ENCODE measurements at regions not wholly inside any gene's neighbourhood (a gene's known extent, or its start where the extent isn't known, plus 50 kb on each side); places are given as distances from the start of the nearest gene placed in this dataset.
"Not testable (repeated sequence)": the region's sequence is repeated elsewhere in the genome, so short reads cannot be mapped to it uniquely, and the experiment has no call there.

DNA sequence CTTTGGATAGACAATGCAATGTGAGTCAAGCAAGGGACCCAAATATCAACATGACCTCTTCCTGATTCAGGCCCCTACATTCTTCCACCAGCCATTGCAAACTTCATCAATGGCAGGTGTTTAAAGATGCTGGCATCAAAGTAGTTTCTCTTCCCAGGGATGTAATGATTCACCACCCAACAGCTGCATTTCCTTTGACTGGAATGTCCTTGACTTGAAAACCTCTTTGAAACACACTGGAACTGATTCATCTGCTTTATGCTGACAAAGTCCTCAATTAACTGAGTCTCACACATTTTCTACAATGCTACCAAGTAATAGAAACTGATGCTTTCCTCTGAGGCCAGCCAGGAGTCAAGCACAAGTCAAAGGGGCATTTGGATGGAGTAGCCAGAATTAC, 385.5 kb downstream of the GBE1 start:
- Histone ChIP-seq H3K4me1 (ENCODE audit: control insufficient read depth in 2 of 2, insufficient read depth in 2 of 2, low read length in 2 of 2) (no peaks in the 10 kb centered on the region), H3K36me3 (ENCODE audit: control insufficient read depth in 2 of 2, insufficient read depth in 2 of 2, low read length in 2 of 2) (no peaks in the 10 kb centered on the region), H3K27me3 (ENCODE audit: control insufficient read depth in 2 of 2, insufficient read depth in 2 of 2, low read length in 2 of 2) (no peaks in the 10 kb centered on the region), H3K27ac (ENCODE audit: low read depth in 2 of 2, low read length in 2 of 2) (no peak overlapping the region), H3K4me3 (ENCODE audit: low read length in 2 of 2) (no peak overlapping the region), H3K9ac (ENCODE audit: low read depth in 1 of 2, low read length in 2 of 2) (no peak overlapping the region), H3K9me3 (ENCODE audit: control insufficient read depth in 2 of 2, low read length in 2 of 2) (no peaks in the 10 kb centered on the region)

DNA sequence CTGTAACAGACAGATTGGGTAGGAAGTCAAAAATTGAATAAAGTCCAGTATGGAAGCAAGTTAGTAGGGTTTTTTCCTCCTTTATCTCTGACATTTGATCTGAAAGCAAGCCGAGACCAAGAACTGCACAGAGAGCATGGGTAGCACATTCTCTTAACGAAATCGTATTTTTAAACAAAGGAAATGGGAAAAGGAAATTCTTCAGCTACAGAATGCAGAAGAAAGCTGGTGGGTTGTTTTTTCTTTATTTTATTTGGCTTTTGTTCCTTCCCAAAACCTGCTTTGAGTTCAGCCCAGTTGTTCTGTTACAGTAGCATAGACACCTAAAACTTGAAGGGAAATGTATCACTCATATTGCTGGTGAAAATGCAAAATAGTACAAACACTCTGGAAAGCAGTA, 397.0 kb downstream of the GBE1 start:
- no peak overlapping the region for H3K4me3 ChIP-seq (ENCODE audit: low read length in 2 of 2)

DNA sequence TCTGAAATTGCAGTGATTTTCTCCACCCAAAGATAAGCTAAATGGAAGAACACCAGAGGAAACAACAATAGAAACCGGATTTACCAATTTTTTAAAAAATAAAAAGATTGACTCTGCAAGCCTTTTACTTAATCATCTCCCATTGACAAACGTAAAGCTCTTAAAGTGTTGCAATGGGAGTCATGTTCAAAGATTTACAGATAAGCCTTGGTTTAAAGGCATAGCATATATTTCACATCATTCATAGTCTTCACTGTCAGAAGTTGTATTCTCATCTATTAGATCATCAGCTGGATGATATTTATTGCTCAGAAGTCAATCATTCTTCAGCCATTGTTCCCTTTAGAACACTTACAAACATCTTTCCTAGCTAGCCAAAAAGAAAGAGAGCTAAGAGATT, 397.6 kb downstream of the GBE1 start:
- Histone ChIP-seq H3K36me3 (ENCODE audit: control insufficient read depth in 2 of 2, insufficient read depth in 2 of 2, low read length in 2 of 2) (no peaks in the 10 kb centered on the region), H3K4me1 (ENCODE audit: control insufficient read depth in 2 of 2, insufficient read depth in 2 of 2, low read length in 2 of 2) (no peaks in the 10 kb centered on the region), H3K27ac (ENCODE audit: low read depth in 2 of 2, low read length in 2 of 2) (no peak overlapping the region), H3K4me3 (ENCODE audit: low read length in 2 of 2) (no peak overlapping the region), H3K9me3 (ENCODE audit: control insufficient read depth in 2 of 2, low read length in 2 of 2) (no peaks in the 10 kb centered on the region), H3K9ac (ENCODE audit: low read depth in 1 of 2, low read length in 2 of 2) (no peak overlapping the region), H3K27me3 (ENCODE audit: control insufficient read depth in 2 of 2, insufficient read depth in 2 of 2, low read length in 2 of 2) (no peaks in the 10 kb centered on the region)

More for the DNA sequence above, 397.0 kb downstream of the GBE1 start:
- Histone ChIP-seq H3K27me3 (ENCODE audit: control insufficient read depth in 2 of 2, insufficient read depth in 2 of 2, low read length in 2 of 2) (no peaks in the 10 kb centered on the region), H3K27ac (ENCODE audit: low read depth in 2 of 2, low read length in 2 of 2) (no peak overlapping the region), H3K4me1 (ENCODE audit: control insufficient read depth in 2 of 2, insufficient read depth in 2 of 2, low read length in 2 of 2) (no peaks in the 10 kb centered on the region), H3K9ac (ENCODE audit: low read depth in 1 of 2, low read length in 2 of 2) (no peak overlapping the region), H3K9me3 (ENCODE audit: control insufficient read depth in 2 of 2, low read length in 2 of 2) (no peaks in the 10 kb centered on the region), H3K36me3 (ENCODE audit: control insufficient read depth in 2 of 2, insufficient read depth in 2 of 2, low read length in 2 of 2) (no peaks in the 10 kb centered on the region)

DNA sequence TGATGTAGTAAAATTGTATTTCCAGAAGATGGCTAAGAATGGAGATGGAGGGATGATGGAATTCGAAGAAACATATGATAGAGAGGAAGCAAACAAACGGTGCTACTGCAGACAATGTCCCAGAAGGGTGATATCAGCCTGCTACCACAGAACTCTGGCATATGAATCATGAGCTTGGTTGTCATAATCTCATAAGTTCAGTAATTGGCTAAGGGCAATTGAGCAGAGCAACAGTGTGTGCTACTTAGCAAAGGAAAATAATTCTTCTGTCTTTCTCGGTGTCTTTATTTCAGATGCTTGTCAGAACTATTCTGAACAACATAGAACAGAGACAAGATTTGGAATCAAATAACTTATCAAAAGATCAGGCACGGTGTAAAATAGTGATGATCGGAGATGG, 407.3 kb downstream of the GBE1 start:
- Histone ChIP-seq H3K9ac (ENCODE audit: low read depth in 1 of 2, low read length in 2 of 2) (no peak overlapping the region), H3K9me3 (ENCODE audit: control insufficient read depth in 2 of 2, low read length in 2 of 2) (no peaks in the 10 kb centered on the region), H3K36me3 (ENCODE audit: control insufficient read depth in 2 of 2, insufficient read depth in 2 of 2, low read length in 2 of 2) (no peaks in the 10 kb centered on the region), H3K27me3 (ENCODE audit: control insufficient read depth in 2 of 2, insufficient read depth in 2 of 2, low read length in 2 of 2) (no peaks in the 10 kb centered on the region), H3K4me3 (ENCODE audit: low read length in 2 of 2) (no peak overlapping the region), H3K27ac (ENCODE audit: low read depth in 2 of 2, low read length in 2 of 2) (no peak overlapping the region), H3K4me1 (ENCODE audit: control insufficient read depth in 2 of 2, insufficient read depth in 2 of 2, low read length in 2 of 2) (no peaks in the 10 kb centered on the region)

DNA sequence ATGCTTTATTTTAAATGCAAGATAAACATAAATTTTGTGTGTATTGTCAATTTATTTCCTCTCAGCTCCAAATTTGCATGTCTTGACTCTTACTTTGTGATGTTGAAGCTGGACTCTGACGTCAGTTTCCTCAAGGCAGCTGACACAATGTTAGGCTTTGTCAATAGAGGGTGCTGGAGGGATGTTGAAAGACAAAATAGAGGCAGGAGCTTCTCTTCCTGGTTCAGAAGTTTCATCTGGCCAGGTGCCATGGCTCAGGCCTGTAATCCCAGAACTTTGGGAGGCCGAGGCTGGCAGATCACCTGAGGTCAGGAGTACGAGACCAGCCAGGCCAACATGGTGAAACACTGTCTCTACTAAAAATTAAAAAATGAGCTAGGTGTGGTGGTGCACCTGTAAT, 408.6 kb downstream of the GBE1 start:
- H3K27me3 ChIP-seq (ENCODE audit: control insufficient read depth in 2 of 2, insufficient read depth in 2 of 2, low read length in 2 of 2), result no peaks in the 10 kb centered on the region
- no peaks in the 10 kb centered on the region for H3K4me1 ChIP-seq (ENCODE audit: control insufficient read depth in 2 of 2, insufficient read depth in 2 of 2, low read length in 2 of 2)
- H3K4me3 ChIP-seq (ENCODE audit: low read length in 2 of 2), result no peak overlapping the region
- no peaks in the 10 kb centered on the region for H3K9me3 ChIP-seq (ENCODE audit: control insufficient read depth in 2 of 2, low read length in 2 of 2)
- no peak overlapping the region for H3K27ac ChIP-seq (ENCODE audit: low read depth in 2 of 2, low read length in 2 of 2)
- H3K9ac ChIP-seq (ENCODE audit: low read depth in 1 of 2, low read length in 2 of 2), result no peak overlapping the region
- no peaks in the 10 kb centered on the region for H3K36me3 ChIP-seq (ENCODE audit: control insufficient read depth in 2 of 2, insufficient read depth in 2 of 2, low read length in 2 of 2)

DNA sequence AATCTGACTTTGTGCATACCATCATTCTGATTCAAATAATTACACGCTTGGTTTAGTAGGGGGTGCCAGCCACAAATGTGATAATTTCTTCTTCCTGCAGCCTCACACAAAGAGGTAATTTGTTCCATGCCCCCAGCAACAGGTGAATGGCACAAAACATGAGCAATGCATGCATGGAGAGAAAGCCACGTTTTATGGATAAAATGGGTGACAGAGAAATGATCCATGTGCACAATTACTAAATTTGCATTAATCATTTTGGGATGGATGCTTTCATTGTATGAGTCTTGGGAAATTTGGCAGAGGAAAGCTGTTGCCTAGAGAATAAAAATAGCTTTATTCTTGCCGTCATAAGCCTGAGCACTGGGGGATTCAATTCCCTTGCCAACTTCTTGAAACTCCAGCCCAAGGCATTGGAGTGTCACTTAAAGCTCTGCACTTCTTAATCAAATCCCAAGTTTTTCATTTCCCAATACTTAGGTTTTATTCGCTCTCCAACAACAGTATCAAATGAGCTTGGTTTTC, 411.6 kb downstream of the GBE1 start:
- Histone ChIP-seq H3K4me3 (ENCODE audit: low read length in 2 of 2) (no peak overlapping the region), H3K4me1 (ENCODE audit: control insufficient read depth in 2 of 2, insufficient read depth in 2 of 2, low read length in 2 of 2) (no peaks in the 10 kb centered on the region), H3K9me3 (ENCODE audit: control insufficient read depth in 2 of 2, low read length in 2 of 2) (no peaks in the 10 kb centered on the region), H3K27me3 (ENCODE audit: control insufficient read depth in 2 of 2, insufficient read depth in 2 of 2, low read length in 2 of 2) (no peaks in the 10 kb centered on the region), H3K9ac (ENCODE audit: low read depth in 1 of 2, low read length in 2 of 2) (no peak overlapping the region), H3K27ac (ENCODE audit: low read depth in 2 of 2, low read length in 2 of 2) (no peak overlapping the region), H3K36me3 (ENCODE audit: control insufficient read depth in 2 of 2, insufficient read depth in 2 of 2, low read length in 2 of 2) (no peaks in the 10 kb centered on the region)

DNA sequence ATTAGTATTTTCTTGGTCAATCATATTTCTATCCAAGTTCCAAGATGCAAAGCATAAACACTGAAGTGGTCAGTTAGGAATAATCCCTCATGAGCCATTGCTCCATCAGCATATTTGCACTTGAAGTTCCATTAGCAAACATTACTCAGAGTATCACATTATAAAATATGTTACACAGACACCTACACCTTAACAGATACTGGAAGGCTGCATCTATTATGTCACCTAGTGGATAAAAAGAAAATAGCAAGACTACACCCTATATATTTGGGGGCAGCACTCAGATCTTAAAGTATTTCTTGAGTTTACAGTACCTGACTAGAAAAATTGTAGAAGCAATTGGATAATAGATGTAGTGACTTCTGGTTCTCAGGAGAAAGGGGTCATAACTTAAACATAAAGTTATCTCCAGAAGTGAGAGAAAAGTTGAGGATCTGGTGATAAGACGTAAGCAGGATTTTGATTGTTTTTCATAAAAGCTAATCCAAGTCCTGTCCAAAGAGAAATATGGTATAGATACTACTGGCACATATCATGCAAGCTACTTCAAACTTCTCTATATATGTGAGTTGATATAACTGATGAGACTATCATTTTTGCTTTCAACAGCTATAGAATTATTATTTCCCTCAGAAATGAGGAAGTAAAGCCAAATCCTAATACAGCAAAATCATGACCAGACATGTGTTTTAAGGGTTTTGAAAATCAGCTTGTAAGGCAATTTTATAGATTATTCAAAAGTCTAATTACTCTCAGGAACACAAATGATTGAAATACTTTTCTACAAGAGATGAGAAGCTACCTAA, 422.2 kb downstream of the GBE1 start:
- no peaks in the 10 kb centered on the region for H3K27me3 ChIP-seq (ENCODE audit: control insufficient read depth in 2 of 2, insufficient read depth in 2 of 2, low read length in 2 of 2)
- H3K36me3 ChIP-seq (ENCODE audit: control insufficient read depth in 2 of 2, insufficient read depth in 2 of 2, low read length in 2 of 2), result no peaks in the 10 kb centered on the region
- no peaks in the 10 kb centered on the region for H3K4me1 ChIP-seq (ENCODE audit: control insufficient read depth in 2 of 2, insufficient read depth in 2 of 2, low read length in 2 of 2)
- H3K9me3 ChIP-seq (ENCODE audit: control insufficient read depth in 2 of 2, low read length in 2 of 2), result no peaks in the 10 kb centered on the region
- H3K4me3 ChIP-seq (ENCODE audit: low read length in 2 of 2), result no peak overlapping the region
- H3K9ac ChIP-seq (ENCODE audit: low read depth in 1 of 2, low read length in 2 of 2), result no peak overlapping the region
- no peak overlapping the region for H3K27ac ChIP-seq (ENCODE audit: low read depth in 2 of 2, low read length in 2 of 2)

DNA sequence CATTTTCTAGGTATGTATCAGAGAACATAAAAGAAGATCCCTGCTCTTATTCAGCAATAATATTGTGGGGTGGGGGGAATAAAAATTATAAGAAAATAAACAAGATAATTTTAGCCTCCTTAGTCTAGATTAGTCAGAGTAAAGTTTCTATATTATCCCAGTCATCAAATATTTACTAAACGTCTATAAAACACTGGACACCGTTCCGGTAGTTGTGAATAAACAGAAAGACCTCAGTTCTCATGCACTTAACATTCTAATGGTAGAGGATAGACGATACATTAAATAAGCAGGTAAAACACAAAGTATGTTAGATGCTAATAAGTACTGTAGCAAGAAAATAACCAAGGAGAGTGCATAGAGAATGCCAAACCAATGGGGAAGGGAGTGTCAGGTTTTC, 425.0 kb downstream of the GBE1 start:
- H3K4me3 ChIP-seq (ENCODE audit: low read length in 2 of 2), result no peak overlapping the region
- H3K27me3 ChIP-seq (ENCODE audit: control insufficient read depth in 2 of 2, insufficient read depth in 2 of 2, low read length in 2 of 2), result no peaks in the 10 kb centered on the region
- no peak overlapping the region for H3K9ac ChIP-seq (ENCODE audit: low read depth in 1 of 2, low read length in 2 of 2)
- H3K4me1 ChIP-seq (ENCODE audit: control insufficient read depth in 2 of 2, insufficient read depth in 2 of 2, low read length in 2 of 2), result no peaks in the 10 kb centered on the region
- H3K9me3 ChIP-seq (ENCODE audit: control insufficient read depth in 2 of 2, low read length in 2 of 2), result no peaks in the 10 kb centered on the region
- no peaks in the 10 kb centered on the region for H3K36me3 ChIP-seq (ENCODE audit: control insufficient read depth in 2 of 2, insufficient read depth in 2 of 2, low read length in 2 of 2)
- H3K27ac ChIP-seq (ENCODE audit: low read depth in 2 of 2, low read length in 2 of 2), result no peak overlapping the region

DNA sequence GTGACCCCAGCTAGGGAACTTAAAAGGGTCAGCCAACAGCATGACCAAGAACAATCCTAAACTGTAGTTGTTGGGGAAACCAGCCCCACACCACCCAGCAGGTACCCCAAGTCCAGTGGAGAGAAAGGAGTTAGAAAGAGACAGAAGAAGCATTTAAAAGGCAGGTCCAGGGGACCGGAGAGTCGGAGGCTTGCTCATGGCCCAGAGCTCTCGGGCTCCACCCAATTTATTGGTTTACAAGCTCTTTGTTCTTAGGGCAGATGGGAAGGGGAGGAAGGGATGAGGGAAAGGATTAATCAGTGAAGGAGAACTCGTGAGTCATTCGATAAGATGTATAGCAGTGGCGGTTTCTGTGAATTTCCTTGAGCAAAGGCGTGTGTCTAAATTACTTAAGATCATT, 431.6 kb downstream of the GBE1 start:
- not testable (repeated sequence) for H3K9me3 ChIP-seq (ENCODE audit: control insufficient read depth in 2 of 2, low read length in 2 of 2); H3K4me3 ChIP-seq (ENCODE audit: low read length in 2 of 2); H3K4me1 ChIP-seq (ENCODE audit: control insufficient read depth in 2 of 2, insufficient read depth in 2 of 2, low read length in 2 of 2); H3K27me3 ChIP-seq (ENCODE audit: control insufficient read depth in 2 of 2, insufficient read depth in 2 of 2, low read length in 2 of 2); H3K27ac ChIP-seq (ENCODE audit: low read depth in 2 of 2, low read length in 2 of 2); H3K9ac ChIP-seq (ENCODE audit: low read depth in 1 of 2, low read length in 2 of 2); H3K36me3 ChIP-seq (ENCODE audit: control insufficient read depth in 2 of 2, insufficient read depth in 2 of 2, low read length in 2 of 2)

DNA sequence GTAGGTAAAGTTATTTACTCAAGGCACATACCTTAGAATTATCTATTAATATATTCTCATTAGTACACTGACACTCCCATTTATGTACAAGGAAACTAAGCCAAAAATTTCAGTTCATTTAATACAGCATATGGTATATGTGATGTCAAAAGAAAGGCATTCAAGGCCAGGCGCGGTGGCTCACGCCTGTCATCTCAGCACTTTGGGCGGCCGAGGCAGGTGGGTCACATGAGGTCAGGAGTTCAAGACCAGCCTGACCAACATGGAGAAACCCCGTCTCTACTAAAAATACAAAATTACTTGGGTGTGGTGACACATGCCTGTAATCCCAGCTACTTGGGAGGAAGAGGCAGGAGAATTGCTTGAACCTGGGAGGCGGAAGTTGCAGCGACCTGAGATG, 435.2 kb downstream of the GBE1 start:
- no peaks in the 10 kb centered on the region for H3K36me3 ChIP-seq (ENCODE audit: control insufficient read depth in 2 of 2, insufficient read depth in 2 of 2, low read length in 2 of 2)
- no peak overlapping the region for H3K4me3 ChIP-seq (ENCODE audit: low read length in 2 of 2)
- H3K4me1 ChIP-seq (ENCODE audit: control insufficient read depth in 2 of 2, insufficient read depth in 2 of 2, low read length in 2 of 2), result no peaks in the 10 kb centered on the region
- H3K27me3 ChIP-seq (ENCODE audit: control insufficient read depth in 2 of 2, insufficient read depth in 2 of 2, low read length in 2 of 2), result no peaks in the 10 kb centered on the region
- no peak overlapping the region for H3K9ac ChIP-seq (ENCODE audit: low read depth in 1 of 2, low read length in 2 of 2)
- no peaks in the 10 kb centered on the region for H3K9me3 ChIP-seq (ENCODE audit: control insufficient read depth in 2 of 2, low read length in 2 of 2)
- H3K27ac ChIP-seq (ENCODE audit: low read depth in 2 of 2, low read length in 2 of 2), result no peak overlapping the region

Measured in mucosa of rectum (tissue), 2 donors.